CD4-positive, alpha-beta T cell treated with Interleukin-4 for 4 hours (primary cell): ENCODE measurements at regions not wholly inside any gene's neighbourhood (a gene's known extent, or its start where the extent isn't known, plus 50 kb on each side); places are given as distances from the start of the nearest gene placed in this dataset.
"Not testable (repeated sequence)": the region's sequence is repeated elsewhere in the genome, so short reads cannot be mapped to it uniquely, and the experiment has no call there.

Experiments
- DNase-seq: peaks from one replicate; pipeline ENCODE4 v3.0.0-alpha.2; 2020

DNA sequence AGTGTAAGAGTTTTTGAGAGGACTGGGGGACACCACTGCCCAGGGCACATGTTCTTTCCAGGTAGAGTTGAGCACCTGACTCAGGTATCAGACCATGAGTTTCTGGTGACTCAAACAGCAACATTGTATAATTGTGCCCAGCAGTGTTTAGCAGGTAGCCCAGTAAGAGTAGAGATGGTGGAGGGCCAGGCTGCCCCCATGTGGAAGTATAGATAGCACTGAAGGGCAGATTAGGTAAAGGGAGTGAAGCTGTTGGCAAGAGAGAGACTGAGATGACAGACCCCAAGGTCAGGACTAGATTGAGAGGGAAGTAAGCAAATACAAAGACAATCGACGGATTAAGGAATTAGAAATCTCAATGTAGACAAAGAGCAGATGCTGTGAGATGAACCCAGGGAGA is 74.6 kb downstream of the TRIM42 start:
- DNase-seq, result no peak

DNA sequence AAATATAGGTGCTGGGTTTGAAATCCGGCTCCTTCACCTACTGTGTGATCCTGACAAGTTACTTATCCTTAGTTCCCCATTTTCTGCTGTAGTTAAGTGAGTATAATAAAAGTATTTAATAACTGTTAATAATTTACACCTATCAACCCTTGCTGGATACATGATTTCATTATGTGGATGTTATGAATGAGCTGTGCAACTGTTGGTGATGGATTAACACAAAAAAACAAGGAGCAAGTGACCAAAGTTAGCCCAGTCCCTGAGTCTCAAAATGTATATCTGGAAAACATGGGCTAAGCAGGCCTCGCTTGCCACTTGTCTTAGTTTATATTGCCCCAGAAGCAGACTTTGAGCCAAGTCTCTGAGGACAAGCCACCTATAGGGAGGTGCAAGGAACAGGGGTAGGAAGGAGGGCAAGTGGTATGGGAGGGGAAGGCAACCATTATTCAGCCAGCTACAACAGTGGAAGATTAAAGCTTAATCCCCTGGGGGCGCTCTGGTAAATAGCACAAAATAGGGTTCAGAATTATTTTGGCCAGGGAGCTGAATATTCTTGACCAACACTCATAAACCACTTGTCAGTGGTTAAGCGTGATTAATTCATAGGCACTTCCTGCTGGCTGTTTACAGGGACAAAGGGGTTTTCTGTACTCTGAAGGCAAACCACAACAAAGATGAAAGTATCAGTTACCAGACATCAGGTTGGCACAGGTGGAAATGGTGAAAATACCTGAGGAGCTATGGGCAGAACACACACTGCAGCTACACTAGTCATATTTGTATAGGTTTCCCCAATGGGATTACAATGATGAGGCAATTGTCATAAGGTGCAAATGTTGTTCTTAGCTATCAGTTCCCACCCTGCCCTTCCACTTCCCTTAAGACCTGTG is 76.2 kb downstream of the TRIM42 start:
- no peak for DNase-seq

DNA sequence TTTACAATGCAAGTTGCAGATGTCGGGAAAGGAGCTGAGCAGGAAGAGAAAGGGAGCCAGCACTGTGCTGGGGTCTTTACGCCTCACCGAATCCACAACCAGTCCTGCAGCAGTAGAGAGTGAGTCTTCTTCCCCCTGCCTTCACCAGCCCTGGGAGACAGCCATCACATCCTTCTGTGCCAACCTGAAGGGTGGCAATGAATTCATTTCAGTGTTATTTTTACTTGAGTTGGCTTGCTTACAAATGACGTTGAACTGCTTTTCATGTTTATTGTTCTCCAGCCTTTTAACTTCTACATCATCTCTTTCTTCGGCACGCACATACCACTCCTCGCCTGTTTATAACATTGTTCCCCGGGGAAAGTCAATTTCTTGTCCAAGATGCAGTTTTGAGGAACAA is 77.1 kb downstream of the TRIM42 start:
- DNase-seq, result no peak

DNA sequence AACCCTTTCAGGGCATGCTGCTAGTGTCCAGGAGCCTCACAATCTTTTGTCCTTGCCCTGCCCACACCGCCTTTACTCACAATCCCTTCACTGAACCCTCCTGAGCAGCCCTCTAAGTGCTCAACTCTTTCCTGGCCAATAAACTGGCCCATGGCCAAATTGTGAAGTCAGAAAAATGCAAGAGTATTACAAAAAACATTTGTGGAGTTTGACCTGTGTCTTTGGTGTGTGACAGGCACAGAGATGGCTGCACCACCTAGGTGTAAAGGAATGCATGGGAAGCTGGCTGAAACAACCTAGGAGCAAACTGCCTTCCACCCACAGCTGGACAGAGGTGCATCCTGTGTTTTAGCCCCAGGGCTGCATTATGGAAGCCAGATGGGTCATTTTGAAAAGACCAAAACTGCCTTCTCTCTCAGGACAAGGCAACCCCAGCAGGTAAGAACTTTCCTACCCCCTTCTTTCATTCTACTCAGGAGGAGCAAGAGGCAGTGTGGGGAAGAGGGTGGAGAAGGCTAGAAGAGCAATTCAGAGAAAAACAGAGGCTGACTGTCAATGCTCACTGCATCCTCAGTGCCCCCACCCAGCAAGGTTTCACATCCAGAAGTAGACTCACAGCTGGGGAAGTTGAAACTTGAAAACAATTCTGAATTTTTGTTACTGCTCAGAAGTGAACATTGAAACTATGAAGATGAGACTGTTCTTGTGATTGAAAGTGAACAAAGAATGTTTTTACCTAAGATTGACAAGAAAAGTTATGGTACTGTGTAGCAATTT is 78.6 kb downstream of the TRIM42 start:
- DNase-seq, result no peak

DNA sequence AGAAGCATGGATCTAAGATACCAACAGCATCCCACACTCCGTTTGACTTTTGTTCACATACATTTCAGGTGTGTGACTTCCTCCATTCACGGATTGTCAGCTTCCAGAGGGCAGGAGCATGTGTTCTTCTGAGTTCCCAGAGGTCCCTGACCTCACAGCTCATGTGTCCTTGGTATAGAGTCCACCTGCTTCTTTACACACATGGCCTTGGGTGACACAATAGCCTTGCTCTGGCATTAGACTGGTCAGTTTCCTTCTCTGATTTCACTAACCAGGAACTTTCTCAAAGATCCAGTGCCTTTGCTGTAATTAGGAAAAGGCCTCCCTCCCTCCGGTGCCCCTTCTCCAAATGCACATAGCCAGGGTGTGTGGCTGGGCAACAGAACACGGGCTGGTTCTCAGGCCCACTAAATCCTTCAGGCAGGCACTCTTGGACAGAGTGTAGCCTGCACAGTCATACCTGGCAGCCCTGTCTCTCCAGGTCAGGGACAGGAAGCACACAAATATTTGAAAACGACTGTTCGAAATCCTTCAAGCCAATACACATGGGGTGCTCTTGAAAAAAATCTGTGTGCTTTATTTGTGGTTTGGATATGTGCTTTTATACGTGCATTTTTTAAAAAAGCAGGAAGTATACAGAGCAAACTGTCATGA is 81.1 kb downstream of the TRIM42 start:
- no peak for DNase-seq

DNA sequence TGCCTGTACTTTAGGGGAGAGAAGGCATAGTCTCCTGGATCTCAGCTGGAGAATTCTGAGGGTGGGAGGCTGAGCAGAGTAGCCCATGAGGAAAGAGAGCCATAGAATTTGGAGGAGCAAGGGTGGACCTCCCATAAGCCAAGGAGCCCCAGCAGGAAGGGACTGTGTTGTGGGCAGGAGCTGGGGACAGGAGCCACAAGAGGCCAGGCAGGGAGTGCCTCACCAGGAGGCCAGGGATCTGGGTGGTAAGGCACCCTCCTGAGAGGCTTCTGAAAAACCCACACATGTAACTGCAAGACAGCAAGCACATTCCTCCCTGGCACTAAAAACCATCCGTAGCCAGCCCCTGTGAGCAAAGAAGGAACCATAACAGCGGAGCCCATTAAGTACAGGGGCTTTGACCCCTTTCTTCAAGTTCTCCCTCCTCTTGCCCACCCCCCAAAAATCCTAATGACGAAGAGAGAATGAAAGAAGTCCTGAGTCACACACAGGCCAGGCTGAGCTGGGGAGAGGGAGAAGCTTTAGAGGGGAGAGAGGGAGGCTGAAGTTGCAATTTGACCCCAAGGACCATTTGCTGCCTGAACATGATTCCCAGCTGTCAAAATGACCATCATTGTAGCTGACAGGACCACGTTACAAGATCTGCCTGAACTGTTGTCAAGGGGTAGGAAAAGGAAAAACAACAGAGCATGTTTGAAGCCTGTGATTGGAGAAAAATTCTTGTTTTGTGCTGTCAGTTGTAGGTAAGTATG is 82.6 kb downstream of the TRIM42 start:
- DNase-seq, result no peak

DNA sequence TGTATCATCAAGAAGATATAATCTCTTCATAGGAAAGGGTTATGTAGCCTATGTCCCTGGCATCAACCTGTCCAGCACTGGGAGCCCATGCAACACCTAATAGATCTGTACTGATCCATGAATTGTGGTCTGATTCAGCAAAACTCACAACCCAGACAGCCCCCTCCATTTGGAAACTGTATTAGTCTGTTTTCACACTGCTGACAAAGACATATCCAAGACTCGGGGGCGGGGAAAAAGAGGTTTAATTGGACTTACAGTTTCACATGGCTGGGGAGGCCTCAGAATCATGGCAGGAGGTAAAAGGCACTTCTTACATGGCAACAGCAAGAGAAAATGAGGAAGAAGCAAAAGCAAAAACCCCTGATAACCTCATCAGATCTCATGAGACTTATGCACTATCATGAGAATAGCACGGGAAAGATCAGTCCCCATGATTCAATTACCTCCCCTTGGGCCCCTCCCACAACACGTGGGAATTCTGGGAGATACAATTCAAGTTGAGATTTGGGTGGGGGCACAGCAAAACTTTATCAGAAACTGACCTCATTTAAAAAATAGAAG is 83.3 kb downstream of the TRIM42 start:
- no peak for DNase-seq

DNA sequence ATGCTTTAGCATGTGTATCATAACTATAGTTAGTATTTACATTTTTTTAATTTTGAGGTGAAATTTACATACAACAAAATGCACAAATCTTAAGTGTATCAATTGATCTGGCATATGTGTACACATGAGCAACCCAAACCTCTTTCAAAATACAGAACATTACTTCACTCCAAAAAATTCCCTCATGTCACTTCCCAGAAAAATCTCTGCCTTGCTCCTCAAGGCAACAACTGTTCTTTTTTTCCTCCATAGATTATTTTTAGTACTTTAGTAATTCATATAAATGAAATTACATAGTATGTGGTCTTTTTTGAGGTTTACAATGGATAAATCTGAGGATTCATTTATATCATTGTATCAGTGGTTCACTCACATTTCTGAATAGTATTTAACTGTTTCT is 84.9 kb downstream of the TRIM42 start:
- no peak for DNase-seq

DNA sequence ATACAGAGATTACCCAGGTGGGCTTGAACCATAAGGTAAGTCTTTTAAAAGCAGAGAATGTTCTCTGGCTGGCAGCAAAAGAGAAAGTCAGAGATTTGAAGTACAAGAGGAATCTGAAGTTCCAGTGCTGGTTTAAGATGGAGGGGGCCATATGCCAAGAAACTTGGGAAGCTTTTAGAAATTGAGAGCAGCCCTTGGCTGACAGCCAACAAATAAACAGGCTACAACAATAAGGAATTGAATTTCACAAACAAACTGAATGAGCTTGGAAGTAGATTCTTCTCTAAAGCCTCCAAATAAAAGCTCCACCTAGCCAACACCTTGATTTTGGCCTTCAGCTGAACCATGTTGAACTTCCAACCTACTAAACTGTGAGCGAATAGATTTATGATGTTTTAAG is 85.7 kb downstream of the TRIM42 start:
- no peak for DNase-seq

DNA sequence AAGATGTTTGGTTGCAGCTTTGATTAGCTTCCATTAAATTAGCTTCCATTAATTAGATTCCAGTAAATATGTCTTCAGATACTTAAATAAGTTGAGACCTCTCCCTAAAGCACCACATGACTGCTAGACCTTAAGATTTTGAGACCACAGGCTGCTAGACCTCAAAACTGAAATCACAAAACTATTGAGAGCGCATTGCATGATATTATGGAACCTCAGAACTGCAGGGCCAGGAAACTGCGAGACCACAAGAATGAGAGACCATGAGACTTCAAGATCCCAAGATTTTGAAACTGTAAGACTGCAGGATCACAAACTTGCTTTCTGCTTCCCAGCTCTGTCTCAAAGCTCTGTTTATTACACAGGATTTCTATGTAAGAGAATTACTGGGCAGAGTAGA is 87.4 kb downstream of the TRIM42 start:
- no peak for DNase-seq

DNA sequence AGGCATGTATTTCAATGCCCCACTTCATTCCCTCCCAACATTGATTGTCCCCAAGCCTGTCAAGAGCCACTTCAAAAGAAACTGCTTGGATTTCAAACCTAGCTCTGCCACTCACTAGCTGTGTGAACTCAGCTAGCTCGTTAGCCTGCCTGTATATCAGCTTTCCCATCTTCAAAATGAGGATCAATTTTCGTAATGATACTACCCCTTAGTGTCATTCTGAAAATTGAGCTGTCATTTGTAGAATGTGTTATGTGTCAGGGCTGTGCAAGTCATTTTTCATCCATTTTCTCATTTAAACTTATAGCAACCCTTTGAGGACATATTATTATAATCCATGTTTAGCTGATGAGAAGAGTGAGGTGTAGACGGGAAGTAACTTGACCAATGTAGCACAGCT is 88.6 kb downstream of the TRIM42 start:
- DNase-seq, result no peak

DNA sequence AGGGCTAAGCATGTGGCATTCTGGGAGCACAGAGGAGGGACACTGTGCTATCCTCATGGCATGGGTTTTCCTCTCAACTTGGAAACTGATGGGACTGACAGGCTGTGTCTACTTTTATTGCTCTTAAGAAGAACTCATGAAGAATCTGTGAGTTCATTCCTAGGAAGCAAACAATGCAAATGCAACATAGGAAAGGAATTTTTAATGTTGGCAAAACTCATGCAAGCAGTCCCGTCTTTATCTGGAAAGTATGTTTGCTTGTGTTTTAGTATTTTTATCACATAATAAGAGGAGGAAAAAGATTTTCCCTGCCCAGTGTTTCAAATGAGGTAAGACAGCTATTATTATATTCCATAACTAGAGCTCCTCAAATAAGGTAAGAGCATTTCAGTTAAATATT is 89.7 kb downstream of the TRIM42 start:
- DNase-seq, result no peak

DNA sequence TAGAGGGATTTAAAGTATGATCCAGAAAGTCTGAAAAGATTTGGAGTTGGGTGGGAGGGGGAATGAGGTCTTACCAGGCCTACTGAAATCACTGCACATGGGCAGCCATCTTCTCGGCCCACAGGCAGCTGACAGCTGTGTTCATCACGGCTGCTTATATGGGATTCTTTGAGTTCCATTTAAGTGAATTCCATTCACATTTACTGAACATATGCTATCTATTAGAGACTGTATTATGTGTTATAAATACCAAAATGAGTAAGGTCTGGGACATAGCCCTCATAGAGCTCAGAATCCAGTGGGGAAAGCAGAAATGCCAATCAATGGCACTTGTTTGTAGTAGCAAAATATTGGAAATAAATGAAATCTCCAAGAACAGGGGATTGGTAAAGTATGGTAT is 91.1 kb downstream of the TRIM42 start:
- no peak for DNase-seq

DNA sequence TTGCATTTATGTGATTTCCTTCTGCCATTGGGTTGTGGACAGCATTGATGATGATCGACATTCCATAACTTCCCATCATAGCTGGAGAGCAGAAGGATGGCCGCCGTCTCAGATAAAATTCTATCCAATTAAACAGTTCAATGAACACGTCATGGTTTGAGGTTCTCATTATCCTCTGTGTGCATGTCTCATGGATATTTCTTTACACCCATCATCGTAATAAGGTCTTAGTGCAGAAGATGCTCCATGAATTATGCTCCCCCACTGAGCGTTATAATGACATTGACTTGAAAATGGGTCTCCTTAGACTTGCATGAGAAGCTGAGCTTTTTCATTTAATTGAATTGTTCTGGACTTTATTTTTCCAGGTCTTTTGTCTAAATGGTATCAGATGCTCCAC is 92.1 kb downstream of the TRIM42 start:
- no peak for DNase-seq

DNA sequence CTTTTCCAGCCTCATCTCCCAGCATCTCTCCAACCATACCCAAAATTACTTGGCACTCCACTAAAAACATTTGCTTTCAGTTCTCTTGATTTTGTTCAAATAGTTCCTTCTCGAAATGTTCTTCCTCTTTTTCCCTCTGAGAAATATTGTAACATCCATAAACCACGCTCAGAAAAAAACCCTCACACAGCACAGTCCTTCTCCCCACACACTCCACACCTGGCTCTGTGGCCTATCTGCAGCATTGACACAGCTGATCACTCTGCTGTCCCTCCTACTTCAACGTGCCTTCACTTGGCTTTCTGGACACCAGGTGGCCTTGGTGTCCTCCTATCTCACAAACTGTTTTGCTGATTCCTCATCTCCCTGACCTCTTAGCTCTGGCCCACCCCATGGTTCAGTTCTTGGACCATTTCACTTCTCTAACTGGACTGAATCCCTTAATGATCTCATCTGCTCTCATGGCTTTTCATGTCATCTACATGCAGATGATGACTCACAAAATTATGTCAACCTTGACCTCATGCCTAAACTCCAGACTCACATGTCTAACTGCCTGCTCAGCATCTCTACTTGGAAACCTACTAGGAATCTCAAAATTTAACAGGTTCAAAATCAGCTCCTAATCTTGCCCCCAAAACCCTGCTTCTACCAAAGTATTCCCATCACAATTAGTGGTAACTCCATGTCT is 93.3 kb downstream of the TRIM42 start:
- no peak for DNase-seq

DNA sequence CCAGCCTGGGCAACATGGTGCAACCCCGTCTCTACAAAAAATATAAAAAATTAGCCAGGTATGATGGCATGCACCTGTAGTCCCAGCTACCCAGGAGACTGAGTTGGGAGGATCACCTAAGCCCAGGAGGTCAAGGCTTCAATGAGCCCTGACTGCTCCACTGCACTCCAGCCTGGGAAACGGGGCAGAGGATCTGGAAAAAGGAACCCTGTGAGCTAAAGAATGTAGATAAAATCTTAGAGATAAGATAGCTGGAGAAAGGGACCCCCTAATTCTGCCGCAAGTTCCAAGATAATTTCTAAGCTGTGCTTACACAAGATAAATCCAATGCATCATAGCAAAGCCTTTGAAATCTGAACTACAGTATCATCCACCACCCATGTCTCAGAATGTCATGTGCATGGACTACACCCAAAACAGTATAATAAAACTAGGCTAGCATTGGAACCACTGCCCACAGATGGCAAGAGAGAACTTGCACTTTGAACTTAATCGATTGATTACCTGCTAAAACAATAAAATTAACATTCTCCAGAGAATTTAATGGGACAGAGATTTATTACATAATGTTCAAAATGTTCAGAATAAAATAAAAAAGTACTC is 99.9 kb downstream of the TRIM42 start:
- DNase-seq, result no peak

DNA sequence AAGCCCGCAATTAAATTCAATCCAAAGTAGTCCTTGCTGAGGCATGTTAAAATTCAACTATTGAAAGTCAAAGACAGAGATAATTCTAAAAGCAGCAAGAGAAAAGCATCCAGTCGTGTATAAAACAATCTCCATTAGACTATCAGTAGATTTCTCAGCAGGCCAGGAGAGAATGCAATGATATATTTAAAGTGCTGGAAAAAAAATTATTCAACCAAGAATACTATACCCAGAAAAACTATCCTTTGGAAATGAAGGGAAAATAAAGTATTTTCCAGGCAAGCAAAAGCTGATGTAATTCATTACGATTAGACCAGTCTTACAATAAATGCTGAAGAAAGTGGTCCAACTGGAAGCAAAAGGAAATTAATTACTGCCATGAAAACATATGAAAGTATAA is 113.5 kb downstream of the TRIM42 start:
- DNase-seq, result no peak

DNA sequence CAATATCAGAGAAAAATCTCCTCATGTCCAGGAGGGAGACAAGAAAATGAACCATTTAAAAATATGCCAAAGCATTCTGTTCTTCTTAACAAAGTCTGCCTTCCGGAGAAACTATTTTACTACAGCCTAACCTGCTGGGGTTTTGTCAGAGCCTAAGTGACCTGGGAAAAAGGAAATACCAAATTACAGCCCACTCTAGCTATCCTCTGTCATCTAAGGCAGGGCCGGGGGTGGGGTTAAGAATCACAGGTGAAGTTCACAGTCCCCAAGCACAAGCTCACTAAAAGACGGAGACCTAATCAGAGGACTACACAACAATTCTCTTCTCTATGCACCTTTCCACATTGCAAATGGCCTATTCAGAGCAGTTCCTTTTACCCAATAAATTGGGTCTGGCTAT is 116.6 kb downstream of the TRIM42 start:
- DNase-seq, result no peak

DNA sequence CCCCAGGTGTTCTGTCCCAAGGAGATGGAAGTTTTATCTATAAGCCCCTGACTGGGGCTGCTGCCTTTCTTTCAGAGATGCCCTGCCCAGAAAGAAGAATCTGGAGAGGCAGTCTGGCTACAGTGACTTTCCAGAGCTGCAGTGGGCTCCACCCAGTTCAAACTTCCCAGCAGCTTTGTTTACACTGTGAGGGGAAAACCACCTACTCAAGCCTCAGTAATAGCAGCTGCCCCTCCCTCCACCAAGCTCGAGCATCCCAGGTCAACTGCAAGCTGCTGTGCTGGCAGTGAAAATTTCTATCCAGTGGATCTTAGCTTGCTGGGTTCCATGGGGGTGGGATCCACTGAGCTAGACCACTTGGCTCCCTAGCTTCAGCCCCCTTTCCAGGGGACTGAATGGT is 125.0 kb downstream of the TRIM42 start:
- not testable (repeated sequence) for DNase-seq

DNA sequence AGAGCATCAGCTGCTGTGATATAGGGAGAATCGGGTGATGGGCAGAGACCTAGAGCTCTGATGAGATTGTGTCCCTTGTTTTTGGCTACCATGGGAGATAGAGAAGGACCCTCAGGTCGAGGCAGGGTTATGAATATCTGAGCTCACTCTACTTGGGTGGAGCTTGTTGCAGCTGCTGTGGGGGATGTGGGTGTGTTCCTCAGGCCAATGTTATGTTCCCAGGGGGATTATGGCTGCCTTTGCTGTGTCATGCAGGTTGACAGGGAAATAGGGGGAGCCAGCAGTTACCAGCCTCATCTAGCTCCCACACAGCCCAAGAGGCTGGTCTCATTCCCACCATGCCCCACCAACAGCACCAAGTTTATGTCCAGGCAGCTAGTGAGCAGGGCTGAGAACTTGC is 131.5 kb downstream of the TRIM42 start:
- DNase-seq, result no peak

DNA sequence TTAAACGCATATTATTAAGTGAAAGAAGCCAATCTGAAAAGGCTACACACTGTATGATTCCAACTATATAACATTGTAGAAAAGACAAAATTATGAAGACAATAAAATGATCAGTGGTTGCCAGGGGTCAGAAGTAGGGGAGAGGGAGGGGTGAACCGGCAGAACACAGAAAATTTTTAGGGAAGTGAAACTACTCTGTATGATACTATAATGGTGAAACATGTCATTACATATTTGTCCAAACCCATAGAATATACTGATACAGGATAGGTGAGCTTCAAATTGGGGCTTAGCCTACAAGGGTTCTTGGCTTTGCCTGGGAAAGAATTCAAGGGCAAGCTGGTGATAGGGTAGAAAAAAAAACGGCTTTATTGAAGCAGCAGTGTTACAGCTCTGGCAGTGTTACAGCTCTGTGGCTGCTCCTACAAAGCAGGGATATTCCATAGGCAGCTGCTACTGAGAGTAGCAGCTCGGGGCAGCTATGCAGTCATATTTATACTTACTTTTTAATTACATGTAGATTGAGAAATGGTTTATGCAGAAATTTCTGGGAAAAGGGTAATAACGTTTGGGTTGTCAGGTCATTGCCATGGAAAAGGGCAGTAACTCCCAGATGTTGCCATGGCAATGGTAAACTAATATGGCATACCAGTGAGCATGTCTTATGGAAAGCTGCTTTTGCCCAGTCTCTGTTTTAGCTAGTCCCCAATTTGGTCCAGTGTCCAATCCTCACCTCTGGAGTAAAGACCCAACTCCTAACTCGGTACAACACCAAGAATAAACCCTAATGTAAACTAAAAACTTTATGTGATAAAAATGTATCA is 125.1 kb upstream of the SLC25A36 start:
- no peak for DNase-seq
